ENCODE measurements at regions not wholly inside any gene's neighbourhood (a gene's known extent, or its start where the extent isn't known, plus 50 kb on each side); places are given as distances from the start of the nearest gene placed in this dataset.

- TF ChIP-seq CTCF (conservative IDR thresholded peaks at IDR 0.05; ENCODE audit: low read length) (no peak), EZH2phosphoT487 (IDR thresholded peaks at IDR 0.05; ENCODE audit: borderline replicate concordance) (no peak)
Observed at GRCh38 chr6:84357631-84358030, 130.2 kb upstream of the CEP162 start.
